K562 (cell line): ENCODE measurements at regions not wholly inside any gene's neighbourhood (a gene's known extent, or its start where the extent isn't known, plus 50 kb on each side); places are given as distances from the start of the nearest gene placed in this dataset.

Experiments used
- ATAC-seq: fragments of 200-7000 bp; cut with Tn5 transposase; 3 replicates; pipeline ENCODE4 v1.9.1; 2020; ENCODE audit warnings: moderate library complexity
- BruUV-seq: library from RNA; stranded (reverse); fragments of 400-500 nt; replicated peaks from 2 replicates; lab custom pipeline; 2021; lab: Mats Ljungman, UMichigan
- CTCF ChIA-PET: fragments of 300-600 bp; formaldehyde crosslinking; extraction: SDS; loops from one replicate; lab custom pipeline; 2021; ENCODE audit warnings: low intra/inter-chr PET ratio; lab: Yijun Ruan, JAX
- POLR2A ChIA-PET: fragments of 300-600, 350-650 bp; sonication (Branson Sonifier 250); formaldehyde crosslinking; extraction: SDS; loops from one replicate; lab custom pipeline; 2021; ENCODE audit warnings: antibody characterized with exemption, inconsistent platforms; lab: Yijun Ruan, JAX
- DNase-seq, 4 experiments: peaks; one replicate each; pipeline versions ENCODE4 v3.0.0 to v3.0.0-alpha.2; 2011 to 2018; ENCODE audit warnings: low spot score in 3 of 4, mixed read lengths in 3 of 4; ENCODE audit errors: extremely low read depth in 1 of 4
- FAIRE-seq: peaks from 2 replicates; lab custom pipeline; 2011; peaks lifted over from hg19 to GRCh38; lab: Jason Lieb, UNC
- H2AFZ ChIP-seq: 2 replicates; pipeline ENCODE4 v1.6.0; 2011; ENCODE audit warnings: low read depth, low read length, control low read depth, inconsistent platforms
- H3K27ac ChIP-seq: fragments of 200-600 bp; 3 replicates; pipeline ENCODE4 v1.8.0; 2011; ENCODE audit warnings: low read depth, mild to moderate bottlenecking, control low read depth, inconsistent platforms, low read length, moderate library complexity, mixed read lengths; ENCODE audit errors: extremely low read depth
- H3K27me3 ChIP-seq, 2 experiments: fragments of 300-600 bp in 1 of 2; 2 replicates in 1 of 2; 3 replicates in 1 of 2; pipeline versions ENCODE4 v1.6.0 to v1.8.0; 2011; ENCODE audit warnings: inconsistent platforms in 2 of 2, low read length in 2 of 2, mild to moderate bottlenecking in 1 of 2, mixed read lengths in 1 of 2, moderate library complexity in 1 of 2; ENCODE audit not compliant: control insufficient read depth in 2 of 2, insufficient read depth in 2 of 2
- H3K36me3 ChIP-seq: fragments of 300-600 bp; 3 replicates; pipeline ENCODE4 v1.8.0; 2011; ENCODE audit warnings: mild to moderate bottlenecking, low read length, inconsistent platforms; ENCODE audit not compliant: control insufficient read depth, insufficient read depth
- H3K4me1 ChIP-seq, 2 experiments: fragments of 200-600 bp in 1 of 2; replicated peaks in 1 of 2; 2 replicates in 1 of 2; 3 replicates in 1 of 2; pipeline versions ENCODE4 v1.5.1 to v1.8.0; 2011; ENCODE audit warnings: inconsistent platforms in 2 of 2, low read length in 2 of 2, mild to moderate bottlenecking in 1 of 2, mixed read lengths in 1 of 2, moderate library complexity in 1 of 2; ENCODE audit not compliant: control insufficient read depth in 2 of 2, insufficient read depth in 2 of 2
- H3K4me2 ChIP-seq: 2 replicates; pipeline ENCODE4 v1.6.1; 2011; ENCODE audit warnings: low read length, control low read depth, inconsistent platforms, mixed read lengths; ENCODE audit not compliant: insufficient read depth
- H3K4me3 ChIP-seq: fragments of 200-600 bp; sonication (generic), shearing (Covaris generic); 2 replicates; pipeline ENCODE4 v1.5.1; 2016; ENCODE audit warnings: control low read depth, inconsistent platforms
- H3K79me2 ChIP-seq: fragments of 200-600 bp; 3 replicates; pipeline ENCODE4 v1.8.0; 2011; ENCODE audit warnings: low read length, inconsistent platforms; ENCODE audit not compliant: control insufficient read depth, insufficient read depth
- H3K9ac ChIP-seq, 2 experiments: 2 replicates each; pipeline versions ENCODE4 v1.6.0 to v1.6.1; 2011; ENCODE audit warnings: low read depth in 2 of 2, low read length in 2 of 2, control low read depth in 1 of 2, inconsistent platforms in 1 of 2, mild to moderate bottlenecking in 1 of 2, mixed read lengths in 1 of 2; ENCODE audit not compliant: insufficient read depth in 1 of 2
- H3K9me1 ChIP-seq: one replicate; pipeline ENCODE4 v1.6.0; 2011; ENCODE audit warnings: inconsistent platforms, mild to moderate bottlenecking, low read length, moderate library complexity; ENCODE audit not compliant: control insufficient read depth, insufficient read depth
- H3K9me3 ChIP-seq: replicated peaks from 2 replicates; pipeline ENCODE4 v1.5.1; 2011; ENCODE audit warnings: low read depth, low read length, inconsistent platforms; ENCODE audit not compliant: control insufficient read depth, insufficient read depth
- H4K20me1 ChIP-seq: replicated peaks from 2 replicates; pipeline ENCODE4 v1.6.1; 2011; ENCODE audit warnings: low read length, inconsistent platforms, mixed read lengths; ENCODE audit not compliant: control insufficient read depth, insufficient read depth
- BRF2 ChIP-seq: IDR thresholded peaks from 3 replicates; pipeline ENCODE4 v1.6.1; 2011; ENCODE audit warnings: borderline replicate concordance, mild to moderate bottlenecking; ENCODE audit not compliant: insufficient read length, insufficient read depth
- MED1 ChIP-seq: sonication (generic); formaldehyde crosslinking; IDR thresholded peaks from 2 replicates; pipeline ENCODE4 v1.8.1; 2023; ENCODE audit warnings: missing genetic modification reagents, borderline replicate concordance
- MEF2D ChIP-seq: conservative IDR thresholded peaks from 2 replicates; pipeline ENCODE4 v1.6.1; 2016; ENCODE audit warnings: low read depth, missing genetic modification characterization, missing compliant biosample characterization
- MLLT1 ChIP-seq, 2 experiments: fragments of 450-650 bp; IDR thresholded peaks; 2 replicates each; pipeline ENCODE4 v1.6.1; 2016
- PRMT5 ChIP-seq: sonication (generic); formaldehyde crosslinking; IDR thresholded peaks from 2 replicates; pipeline ENCODE4 v1.5.0; 2020; ENCODE audit warnings: missing genetic modification reagents
- TEAD1 ChIP-seq, 2 experiments: fragments of 450-650 bp in 1 of 2; sonication (generic) in 1 of 2; formaldehyde crosslinking; IDR thresholded peaks; 2 replicates each; pipeline versions ENCODE4 v1.4.0 to v1.8.0; 2020 to 2022; ENCODE audit warnings: mild to moderate bottlenecking in 2 of 2, missing genetic modification reagents in 1 of 2
- WGBS: fragments of 100-300 bp; shearing (Covaris generic); methylation state at CpG from one replicate; pipeline ENCODE4 v1.1.6; 2016; ENCODE audit warnings: low coverage, mixed read lengths; ENCODE audit not compliant: insufficient coverage; ENCODE audit errors: missing lambda C conversion rate; 5-methylcytosine and 5-hydroxymethylcytosine counted together
- in situ Hi-C: fragments of 300-500 bp; cut with MboI; formaldehyde crosslinking; loops from 4 replicates; pipeline ENCODE4 v1.15.0; 2018; ENCODE audit warnings: inconsistent platforms, mixed read lengths
- intact Hi-C: fragments of 100-400 bp; cut with micrococcal nuclease; formaldehyde crosslinking; loops from 2 replicates; pipeline ENCODE4 v1.14.2; 2022
- TF ChIP-seq, protein P1 (sequence below): fragments of 450-650 bp; formaldehyde crosslinking; IDR thresholded peaks from 2 replicates; pipeline ENCODE4 v1.4.0; 2020; ENCODE audit warnings: mild to moderate bottlenecking, moderate library complexity

GRCh38 chr20:57966620-57967019 lies 256.8 kb upstream of the PMEPA1 start:
- FAIRE-seq (no peak), DNase-seq (no peak), ATAC-seq (no peak)
- Histone ChIP-seq H3K27me3 (peaks cover 7 to 13% of the 10 kb centered on the region in 2 experiments; a peak in 3 of 5 replicates), H2AFZ (no peak overlapping the region), H3K4me3 (no peak overlapping the region), H3K9me1 (no peaks in the 10 kb centered on the region), H3K4me1 (no peaks in the 10 kb centered on the region), H3K36me3 (no peaks in the 10 kb centered on the region), H3K9me3 (no peaks in the 10 kb centered on the region), H3K79me2 (no peaks in the 10 kb centered on the region), H3K9ac (no peak overlapping the region), H4K20me1 (no peaks in the 10 kb centered on the region; the same call in 1 of the 2 replicates), H3K4me2 (no peak overlapping the region), H3K27ac (no peak overlapping the region)
- in situ Hi-C loops (no loop called here), intact Hi-C loops (no loop called here)
- no TSS peak for BruUV-seq
- TF ChIP-seq TEAD1 (CRISPR knock-in tag; IDR thresholded peaks at IDR 0.05) (no peak), MEF2D (no peak), MED1 (CRISPR knock-in tag) (no peak), PRMT5 (no peak), BRF2 (no peak), MLLT1 (IDR thresholded peaks at IDR 0.05) (no peak)
- TF ChIP-seq, protein P1, sequence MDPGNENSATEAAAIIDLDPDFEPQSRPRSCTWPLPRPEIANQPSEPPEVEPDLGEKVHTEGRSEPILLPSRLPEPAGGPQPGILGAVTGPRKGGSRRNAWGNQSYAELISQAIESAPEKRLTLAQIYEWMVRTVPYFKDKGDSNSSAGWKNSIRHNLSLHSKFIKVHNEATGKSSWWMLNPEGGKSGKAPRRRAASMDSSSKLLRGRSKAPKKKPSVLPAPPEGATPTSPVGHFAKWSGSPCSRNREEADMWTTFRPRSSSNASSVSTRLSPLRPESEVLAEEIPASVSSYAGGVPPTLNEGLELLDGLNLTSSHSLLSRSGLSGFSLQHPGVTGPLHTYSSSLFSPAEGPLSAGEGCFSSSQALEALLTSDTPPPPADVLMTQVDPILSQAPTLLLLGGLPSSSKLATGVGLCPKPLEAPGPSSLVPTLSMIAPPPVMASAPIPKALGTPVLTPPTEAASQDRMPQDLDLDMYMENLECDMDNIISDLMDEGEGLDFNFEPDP (CRISPR knock-in tag), result no peak
- CTCF ChIA-PET, result no interaction called here
- 1% methylated on average over 5 of the region's 5 CpGs for WGBS
- POLR2A ChIA-PET, result interaction anchor here (0.7 to 1.2 kb wide), 2 partner anchors 10 to 136 kb away, joined by 3 read pairs; no protein-coding TSS in a partner anchor
